Cardiac fibroblast (primary cell): ENCODE measurements at regions not wholly inside any gene's neighbourhood (a gene's known extent, or its start where the extent isn't known, plus 50 kb on each side); places are given as distances from the start of the nearest gene placed in this dataset.
"Not testable (repeated sequence)": the region's sequence is repeated elsewhere in the genome, so short reads cannot be mapped to it uniquely, and the experiment has no call there.

Experiments used
- DNase-seq, 2 donors: peaks; one replicate each; pipeline versions ENCODE4 v3.0.0 to v3.0.0-alpha.2; 2010; ENCODE audit warnings: low read depth in 2 of 2
- H3K4me3 ChIP-seq, 2 donors: replicated peaks in 1 of 2; 1 replicate in 1 of 2; 2 replicates in 1 of 2; pipeline ENCODE4 v1.5.1; 2011; ENCODE audit warnings: low read depth in 2 of 2, low read length in 2 of 2, mild to moderate bottlenecking in 2 of 2, moderate library complexity in 1 of 2
- CTCF ChIP-seq: IDR thresholded peaks from one replicate; pipeline ENCODE4 v1.5.1; 2011; ENCODE audit warnings: low read depth, mild to moderate bottlenecking, low read length, inconsistent platforms

- no peak for DNase-seq
- H3K4me3 ChIP-seq: no peak overlapping the region
- no peak for TF ChIP-seq CTCF
These were observed 1106.0 kb downstream of the RPIA start for GRCh38 chr2:89797320-89798038.

GRCh38 chr2:89801207-89801606 is 1109.7 kb downstream of the RPIA start:
- DNase-seq, H3K4me3 ChIP-seq: not testable (repeated sequence)

- DNase-seq, H3K4me3 ChIP-seq: not testable (repeated sequence)
These were observed 1114.9 kb downstream of the RPIA start for GRCh38 chr2:89806363-89806762.

GRCh38 chr2:89811295-89811694 is 1119.8 kb downstream of the RPIA start:
- no peak for DNase-seq
- TF ChIP-seq CTCF: no peak
- no peak overlapping the region for H3K4me3 ChIP-seq

- DNase-seq, H3K4me3 ChIP-seq: not testable (repeated sequence)
These were observed 1120.4 kb downstream of the RPIA start for GRCh38 chr2:89811910-89812309.

- not testable (repeated sequence) for H3K4me3 ChIP-seq, DNase-seq
These were observed 1122.9 kb downstream of the RPIA start for GRCh38 chr2:89814359-89814758.

GRCh38 chr2:89818873-89819272 is 1127.4 kb downstream of the RPIA start:
- H3K4me3 ChIP-seq: no peak overlapping the region
- TF ChIP-seq CTCF: no peak
- no peak for DNase-seq

GRCh38 chr2:89819809-89820208 is 1128.3 kb downstream of the RPIA start:
- no peak for DNase-seq
- TF ChIP-seq CTCF: no peak
- no peak overlapping the region for H3K4me3 ChIP-seq

GRCh38 chr2:89820248-89820647 is 1128.8 kb downstream of the RPIA start:
- no peak for DNase-seq
- no peak for TF ChIP-seq CTCF
- H3K4me3 ChIP-seq: no peak overlapping the region
